Esophagus muscularis mucosa (tissue), 4 donors: ENCODE measurements at regions not wholly inside any gene's neighbourhood (a gene's known extent, or its start where the extent isn't known, plus 50 kb on each side); places are given as distances from the start of the nearest gene placed in this dataset.

Experiments
- DNase-seq: peaks from one replicate; pipeline ENCODE4 v3.0.0-alpha.2; 2017; ENCODE audit errors: extremely low spot score
- H3K27ac ChIP-seq, 4 donors: fragments of 200-600 bp; sonication (generic); replicated peaks in 1 of 4; 1 replicate in 3 of 4; 2 replicates in 1 of 4; pipeline ENCODE4 v1.5.1; 2016 to 2019; ENCODE audit warnings: mild to moderate bottlenecking in 1 of 4
- H3K27me3 ChIP-seq, 4 donors: fragments of 200-600 bp; sonication (generic); one replicate each; pipeline versions ENCODE4 v1.5.1 to v1.6.0; 2016 to 2019
- H3K36me3 ChIP-seq, 4 donors: fragments of 200-600 bp; sonication (generic); one replicate each; pipeline ENCODE4 v1.5.1; 2016 to 2019
- H3K4me1 ChIP-seq, 4 donors: fragments of 200-600 bp; sonication (generic); one replicate each; pipeline ENCODE4 v1.5.1; 2016 to 2019
- H3K4me3 ChIP-seq, 4 donors: fragments of 200-600 bp; sonication (generic); 1 replicate in 2 of 4; 2 replicates in 2 of 4; pipeline ENCODE4 v1.5.1; 2016 to 2019; ENCODE audit warnings: mild to moderate bottlenecking in 4 of 4, moderate library complexity in 1 of 4
- H3K9me3 ChIP-seq, 4 donors: fragments of 200-600 bp; sonication (generic); 1 replicate in 3 of 4; 2 replicates in 1 of 4; pipeline ENCODE4 v1.5.1; 2016 to 2019
- CTCF ChIP-seq, 3 experiments: fragments of 200-600 bp in 2 of 3; fragments of 450-650 bp in 1 of 3; sonication (generic) in 2 of 3; IDR thresholded peaks; one replicate each; pipeline ENCODE4 v1.5.1; 2017 to 2019; ENCODE audit warnings: antibody characterized with exemption in 3 of 3, mild to moderate bottlenecking in 2 of 3, moderate library complexity in 1 of 3
- EP300 ChIP-seq: sonication (generic); formaldehyde crosslinking; IDR thresholded peaks from one replicate; pipeline ENCODE4 v1.6.1; 2017; ENCODE audit warnings: antibody characterized with exemption
- POLR2A ChIP-seq: fragments of 450-650 bp; IDR thresholded peaks from one replicate; pipeline ENCODE4 v1.6.1; 2017; ENCODE audit warnings: antibody characterized with exemption, moderate library complexity, mild to moderate bottlenecking, low read depth
- POLR2AphosphoS5 ChIP-seq, 2 donors: sonication (generic); formaldehyde crosslinking; IDR thresholded peaks; one replicate each; pipeline ENCODE4 v1.6.1; 2017; ENCODE audit warnings: antibody characterized with exemption in 2 of 2
- WGBS: methylation state at CpG from one replicate; pipeline ENCODE4 v1.1.5; 2018; 5-methylcytosine and 5-hydroxymethylcytosine counted together
- intact Hi-C: fragments of 100-400 bp; cut with DNase I; formaldehyde crosslinking; loops from one replicate; pipeline ENCODE4 v1.15.1; 2023

DNA sequence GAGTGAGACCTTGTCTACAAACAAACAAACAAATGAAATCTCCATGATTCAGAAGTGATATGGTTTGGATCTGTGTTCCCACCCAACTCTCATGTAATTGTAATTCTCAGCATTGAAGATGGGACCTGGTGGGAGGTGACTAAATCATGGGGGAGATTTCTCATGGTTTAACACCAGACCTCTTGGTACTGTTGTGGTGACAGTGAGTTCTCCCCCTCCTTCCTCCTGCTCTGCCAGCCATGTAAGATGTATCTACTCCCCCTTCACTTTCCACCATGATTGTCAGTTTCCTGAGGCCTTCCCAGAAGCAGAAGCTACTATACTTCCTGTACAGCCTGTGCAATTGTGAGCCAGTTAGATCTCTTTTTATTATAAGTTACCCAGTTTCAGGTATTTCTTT, 438.4 kb upstream of the THBS1 start:
- Histone ChIP-seq H3K36me3 (no peaks in the 10 kb centered on the region), H3K27me3 (no peaks in the 10 kb centered on the region), H3K4me1 (peaks cover 0 to 27% (median 22%) of the 10 kb centered on the region in 4 donors), H3K4me3 (no peak overlapping the region), H3K27ac (no peak overlapping the region), H3K9me3 (no peaks in the 10 kb centered on the region)
- TF ChIP-seq CTCF (IDR thresholded peaks at IDR 0.05) (no peak), POLR2A (no peak), EP300 (no peak), POLR2AphosphoS5 (IDR thresholded peaks at IDR 0.05) (no peak)
- intact Hi-C loops: no loop called here
- DNase-seq: no peak

DNA sequence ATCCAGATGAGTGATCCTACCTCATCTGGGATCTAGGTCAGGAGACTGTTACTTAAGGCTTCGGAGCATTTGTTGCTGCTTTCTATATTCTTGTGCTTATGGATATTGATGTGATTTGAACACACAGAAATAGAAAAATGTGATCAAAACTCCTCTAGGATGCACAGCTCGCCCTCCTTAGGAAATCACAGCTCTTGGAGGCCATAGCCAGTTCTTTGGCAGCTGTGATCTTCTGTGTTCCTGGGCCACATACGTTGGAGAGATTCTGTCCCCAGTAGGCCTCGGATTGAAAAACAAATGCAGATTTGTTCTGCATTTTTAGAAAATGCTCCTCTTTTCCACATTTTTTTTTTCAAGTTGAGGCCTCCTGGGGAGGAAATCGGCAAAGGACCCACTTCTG, 437.4 kb upstream of the THBS1 start:
- intact Hi-C loops: no loop called here

GRCh38 chr15:39144051-39144450, 436.8 kb upstream of the THBS1 start:
- 67% methylated on average over 2 of the region's 2 CpGs for WGBS
- DNase-seq: no peak
- Histone ChIP-seq H3K9me3 (no peaks in the 10 kb centered on the region), H3K4me3 (no peak overlapping the region), H3K27ac (peak overlapping the region in 2 of 4 donors; percentile 3 to 29), H3K36me3 (no peaks in the 10 kb centered on the region), H3K4me1 (peaks cover 0 to 27% (median 22%) of the 10 kb centered on the region in 4 donors), H3K27me3 (no peaks in the 10 kb centered on the region)
- TF ChIP-seq CTCF (IDR thresholded peaks at IDR 0.05) (no peak), POLR2AphosphoS5 (IDR thresholded peaks at IDR 0.05) (no peak), POLR2A (no peak), EP300 (no peak)
- intact Hi-C loops: no loop called here

More for the DNA sequence above, 437.4 kb upstream of the THBS1 start:
- WGBS: 83% methylated on average over 5 of the region's 5 CpGs
- Histone ChIP-seq H3K4me1 (peaks cover 0 to 27% (median 22%) of the 10 kb centered on the region in 4 donors), H3K4me3 (no peak overlapping the region), H3K27me3 (no peaks in the 10 kb centered on the region), H3K36me3 (no peaks in the 10 kb centered on the region), H3K9me3 (no peaks in the 10 kb centered on the region), H3K27ac (no peak overlapping the region)
- no peak for TF ChIP-seq EP300
- TF ChIP-seq POLR2AphosphoS5 (IDR thresholded peaks at IDR 0.05): no peak
- no peak for TF ChIP-seq CTCF (IDR thresholded peaks at IDR 0.05)
- no peak for TF ChIP-seq POLR2A
- DNase-seq: no peak

DNA sequence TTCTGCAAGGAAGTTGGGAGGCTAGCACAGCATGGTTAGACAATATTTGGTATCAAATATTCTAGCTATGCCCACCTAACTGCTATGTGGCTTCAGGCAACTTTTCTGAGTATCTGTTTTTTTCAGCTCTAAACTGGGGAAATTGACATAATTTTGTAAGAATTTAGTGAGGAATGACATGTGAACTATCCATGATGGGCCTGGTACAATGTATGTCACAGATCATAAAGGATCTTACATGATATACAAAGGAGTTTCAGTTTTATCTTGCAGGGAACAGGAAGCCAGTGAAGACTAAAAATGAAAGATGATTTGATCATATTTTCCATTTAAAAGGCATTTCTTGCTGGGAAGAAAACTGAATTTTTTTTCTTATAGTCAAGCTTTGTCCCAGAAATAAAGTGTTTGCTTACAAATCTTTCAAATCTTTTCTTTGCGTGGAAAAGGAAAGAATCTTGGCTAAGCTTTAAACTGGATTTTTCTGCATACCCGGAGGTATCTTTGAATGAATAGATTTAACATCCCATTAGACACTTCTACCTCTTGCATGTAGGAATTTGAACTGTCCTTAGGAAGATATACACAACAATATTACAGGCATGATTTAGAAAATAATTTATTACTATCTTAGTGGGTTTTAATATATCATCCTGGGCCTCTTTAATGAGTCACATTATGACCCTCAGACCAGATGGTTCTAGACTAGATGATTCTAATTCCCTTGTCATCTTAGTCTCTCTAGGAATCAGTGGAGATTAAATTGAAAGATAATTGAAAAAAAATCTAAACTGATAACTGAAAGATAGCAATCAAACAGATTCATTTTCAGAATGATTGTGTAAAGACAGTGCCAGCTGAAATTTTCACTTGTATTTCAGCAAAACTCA, 436.0 kb upstream of the THBS1 start:
- TF ChIP-seq EP300 (no peak), POLR2AphosphoS5 (IDR thresholded peaks at IDR 0.05) (no peak), CTCF (IDR thresholded peaks at IDR 0.05) (no peak), POLR2A (no peak)
- WGBS: 24% methylated on average over 2 of the region's 2 CpGs
- Histone ChIP-seq H3K9me3 (no peaks in the 10 kb centered on the region), H3K27ac (peak overlapping the region in 3 of 4 donors; percentile 3 to 29 (median 25)), H3K36me3 (no peaks in the 10 kb centered on the region), H3K4me3 (no peak overlapping the region), H3K4me1 (peaks cover 0 to 27% (median 22%) of the 10 kb centered on the region in 4 donors), H3K27me3 (no peaks in the 10 kb centered on the region)
- intact Hi-C loops: no loop called here
- DNase-seq: no peak
